B cell (primary cell): ENCODE measurements at regions not wholly inside any gene's neighbourhood (a gene's known extent, or its start where the extent isn't known, plus 50 kb on each side); places are given as distances from the start of the nearest gene placed in this dataset.

Experiments
- ATAC-seq: fragments of 200-7000 bp; cut with Tn5 transposase; one replicate; pipeline ENCODE4 v1.10.0; 2021; ENCODE audit warnings: low read depth, mild to moderate bottlenecking, moderate number of reproducible peaks, moderate library complexity
- CTCF ChIA-PET: fragments of 350-600 bp; sonication (Branson Sonifier 250); formaldehyde crosslinking; loops from one replicate; lab custom pipeline; 2021; ENCODE audit warnings: antibody characterized with exemption, inconsistent platforms; lab: Charles Lee
- POLR2A ChIA-PET: fragments of 350-600 bp; sonication (Branson Sonifier 250); formaldehyde crosslinking; loops from one replicate; lab custom pipeline; 2021; ENCODE audit warnings: antibody characterized with exemption; lab: Charles Lee
- DNase-seq: peaks from one replicate; pipeline ENCODE4 v3.0.0; 2013
- H2AFZ ChIP-seq: 2 replicates; pipeline ENCODE4 v1.6.1; 2012; ENCODE audit warnings: mild to moderate bottlenecking, low read depth, low read length; ENCODE audit not compliant: insufficient read depth, poor library complexity, severe bottlenecking
- H3K27ac ChIP-seq, 2 donors: 1 replicate in 1 of 2; 2 replicates in 1 of 2; pipeline ENCODE4 v1.5.1; 2012 to 2013; ENCODE audit warnings: low read length in 2 of 2, mild to moderate bottlenecking in 2 of 2, moderate library complexity in 1 of 2
- H3K27me3 ChIP-seq, 4 experiments: fragments of 200-600 bp in 1 of 4; sonication (generic) in 1 of 4; replicated peaks in 1 of 4; 1 replicate in 2 of 4; 2 replicates in 2 of 4; pipeline versions ENCODE4 v1.6.1 to v1.7.0; 2013 to 2016; ENCODE audit warnings: low read length in 3 of 4, mild to moderate bottlenecking in 2 of 4, mixed read lengths in 1 of 4, moderate library complexity in 1 of 4; ENCODE audit not compliant: insufficient read depth in 4 of 4, control insufficient read depth in 3 of 4; ENCODE audit errors: control extremely low read depth in 1 of 4
- H3K36me3 ChIP-seq, 2 experiments: replicated peaks in 1 of 2; 1 replicate in 1 of 2; 2 replicates in 1 of 2; pipeline versions ENCODE4 v1.6.1 to v1.7.1; 2013; ENCODE audit warnings: low read length in 1 of 2; ENCODE audit not compliant: insufficient read depth in 2 of 2, control insufficient read depth in 1 of 2; ENCODE audit errors: control extremely low read depth in 1 of 2, extremely low read depth in 1 of 2
- H3K4me1 ChIP-seq, 2 donors: fragments of 200-600 bp in 1 of 2; sonication (generic) in 1 of 2; 1 replicate in 1 of 2; 2 replicates in 1 of 2; pipeline versions ENCODE4 v1.5.1 to v1.6.1; 2013 to 2017; ENCODE audit warnings: low read length in 2 of 2; ENCODE audit not compliant: control insufficient read depth in 2 of 2, insufficient read depth in 2 of 2
- H3K4me2 ChIP-seq: replicated peaks from 2 replicates; pipeline ENCODE3; 2012; ENCODE audit warnings: mild to moderate bottlenecking, low read depth, low read length; ENCODE audit not compliant: poor library complexity, severe bottlenecking
- H3K4me3 ChIP-seq, 5 experiments: fragments of 200-600 bp in 1 of 5; sonication (generic) in 1 of 5; 1 replicate in 3 of 5; 2 replicates in 2 of 5; pipeline versions ENCODE4 v1.5.1 to v1.7.0; 2011 to 2016; ENCODE audit warnings: low read length in 4 of 5, mild to moderate bottlenecking in 4 of 5, low read depth in 2 of 5, control low read depth in 1 of 5, moderate library complexity in 1 of 5; ENCODE audit not compliant: insufficient read depth in 1 of 5; ENCODE audit errors: control extremely low read depth in 1 of 5, extremely low read depth in 1 of 5
- H3K79me2 ChIP-seq: fragments of 200-600 bp; sonication (generic); one replicate; pipeline ENCODE4 v1.6.0; 2016; ENCODE audit warnings: low read length; ENCODE audit not compliant: control insufficient read depth, insufficient read depth
- H3K9ac ChIP-seq: fragments of 200-600 bp; sonication (generic); 2 replicates; pipeline ENCODE4 v1.6.1; 2017; ENCODE audit warnings: mild to moderate bottlenecking, low read length, moderate library complexity
- H3K9me3 ChIP-seq, 3 donors: one replicate each; pipeline versions ENCODE4 v1.6.1 to v1.7.1; 2013; ENCODE audit warnings: low read length in 2 of 3; ENCODE audit not compliant: control insufficient read depth in 2 of 3, insufficient read depth in 1 of 3; ENCODE audit errors: control extremely low read depth in 1 of 3
- H4K20me1 ChIP-seq: 2 replicates; pipeline ENCODE4 v1.6.0; 2012; ENCODE audit warnings: mild to moderate bottlenecking, low read length; ENCODE audit not compliant: insufficient read depth, control insufficient read depth, poor library complexity, severe bottlenecking
- H3K27ac Mint-ChIP-seq: one replicate; pipeline ENCODE4 v1.8.0; 2021; ENCODE audit warnings: mixed read lengths
- H3K27me3 Mint-ChIP-seq: one replicate; pipeline ENCODE4 v1.8.0; 2021; ENCODE audit warnings: mixed read lengths
- H3K4me1 Mint-ChIP-seq: one replicate; pipeline ENCODE4 v1.8.0; 2021; ENCODE audit warnings: mixed read lengths
- H3K4me3 Mint-ChIP-seq: one replicate; pipeline ENCODE4 v1.8.0; 2021; ENCODE audit warnings: mixed read lengths
- H3K9me3 Mint-ChIP-seq: one replicate; pipeline ENCODE4 v1.8.0; 2022; ENCODE audit warnings: mixed read lengths; ENCODE audit not compliant: insufficient read depth
- CTCF ChIP-seq: fragments of 200-600 bp; IDR thresholded peaks from one replicate; pipeline ENCODE4 v1.8.0; 2022; ENCODE audit warnings: antibody characterized with exemption, mild to moderate bottlenecking
- EZH2 ChIP-seq: IDR thresholded peaks from 2 replicates; pipeline ENCODE4 v1.6.1; 2012; ENCODE audit warnings: borderline replicate concordance, low read depth, mild to moderate bottlenecking, moderate library complexity, low read length; ENCODE audit not compliant: insufficient read depth, poor library complexity, severe bottlenecking
- WGBS: methylation state at CpG from one replicate; pipeline ENCODE4 v1.1.5; 2013; ENCODE audit warnings: missing lambda C conversion rate; ENCODE audit not compliant: insufficient coverage; 5-methylcytosine and 5-hydroxymethylcytosine counted together
- intact Hi-C: fragments of 100-400 bp; cut with micrococcal nuclease; formaldehyde crosslinking; loops from one replicate; pipeline ENCODE4 v1.10.0; 2022

- TF ChIP-seq CTCF (no peak), EZH2 (no peak)
- Mint-ChIP-seq H3K4me3 (no peak overlapping the region), H3K4me1 (no peaks in the 10 kb centered on the region), H3K27me3 (peaks cover 19% of the 10 kb centered on the region), H3K27ac (no peak overlapping the region), H3K9me3 (peaks cover 4% of the 10 kb centered on the region)
- no peak overlapping the region for H3K4me2 ChIP-seq
- H3K9ac ChIP-seq = no peak overlapping the region
- no peak overlapping the region for H2AFZ ChIP-seq
- no peaks in the 10 kb centered on the region for H3K79me2 ChIP-seq
- DNase-seq (no peak), ATAC-seq (no peak)
- H3K9me3 ChIP-seq = peaks cover 0 to 25% (median 0%) of the 10 kb centered on the region in 3 donors
- H3K4me3 ChIP-seq = no peak overlapping the region
- ChIA-PET POLR2A (no interaction called here), CTCF (no interaction called here)
- H3K27me3 ChIP-seq = peaks cover 0 to 10% (median 0%) of the 10 kb centered on the region in 4 experiments
- no peaks in the 10 kb centered on the region for H3K4me1 ChIP-seq
- 93% methylated on average over 13 of the region's 14 CpGs for WGBS
- H3K36me3 ChIP-seq = no peaks in the 10 kb centered on the region
- H3K27ac ChIP-seq = no peak overlapping the region
- intact Hi-C loops = no loop called here
- H4K20me1 ChIP-seq = no peaks in the 10 kb centered on the region
These were observed 409.7 kb downstream of the SHANK2 start for GRCh38 chr11:70842701-70843100.

GRCh38 chr11:70843906-70844305, 408.5 kb downstream of the SHANK2 start:
- intact Hi-C loops = no loop called here

More at GRCh38 chr11:70843906-70844305, 408.5 kb downstream of the SHANK2 start:
- no peak for TF ChIP-seq CTCF
- Histone ChIP-seq H3K4me1 (no peaks in the 10 kb centered on the region), H3K79me2 (no peaks in the 10 kb centered on the region), H3K27ac (no peak overlapping the region), H3K4me2 (no peak overlapping the region), H3K36me3 (no peaks in the 10 kb centered on the region), H3K9me3 (peaks cover 0 to 21% (median 0%) of the 10 kb centered on the region in 3 donors), H3K27me3 (peaks cover 0 to 10% (median 0%) of the 10 kb centered on the region in 4 experiments), H2AFZ (no peak overlapping the region), H3K9ac (no peak overlapping the region), H3K4me3 (no peak overlapping the region), H4K20me1 (no peaks in the 10 kb centered on the region)
- ATAC-seq = no peak
- no peak overlapping the region for H3K27ac Mint-ChIP-seq
- WGBS = 91% methylated on average over 6 of the region's 6 CpGs
- peaks cover 12% of the 10 kb centered on the region for H3K27me3 Mint-ChIP-seq
- no peaks in the 10 kb centered on the region for H3K4me1 Mint-ChIP-seq
- DNase-seq = no peak
- POLR2A ChIA-PET = no interaction called here
- CTCF ChIA-PET = no interaction called here
- H3K9me3 Mint-ChIP-seq = no peaks in the 10 kb centered on the region
- H3K4me3 Mint-ChIP-seq = no peak overlapping the region
